CD4-positive, alpha-beta T cell (primary cell): ENCODE measurements at regions not wholly inside any gene's neighbourhood (a gene's known extent, or its start where the extent isn't known, plus 50 kb on each side); places are given as distances from the start of the nearest gene placed in this dataset.

ENCODE experiments used
- ATAC-seq: fragments of 200-7000 bp; cut with Tn5 transposase; one replicate; pipeline ENCODE4 v1.10.0; 2022; ENCODE audit warnings: mild to moderate bottlenecking; ENCODE audit not compliant: poor library complexity
- CTCF ChIA-PET: fragments of 350-600 bp; sonication (Branson Sonifier 250); formaldehyde crosslinking; loops from one replicate; lab custom pipeline; 2021; ENCODE audit warnings: antibody characterized with exemption, inconsistent platforms; lab: Charles Lee
- POLR2A ChIA-PET: fragments of 350-600 bp; sonication (Branson Sonifier 250); formaldehyde crosslinking; loops from one replicate; lab custom pipeline; 2021; ENCODE audit warnings: antibody characterized with exemption, inconsistent platforms; lab: Charles Lee
- DNase-seq, 14 experiments: peaks; one replicate each; pipeline ENCODE4 v3.0.0-alpha.2; 2013 to 2020; ENCODE audit warnings: mixed read lengths in 2 of 14
- H3K27ac ChIP-seq, 2 donors: one replicate each; pipeline versions ENCODE4 v1.5.1 to v1.7.0; 2013; ENCODE audit warnings: low read length in 2 of 2, low read depth in 1 of 2, mild to moderate bottlenecking in 1 of 2
- H3K27me3 ChIP-seq, 2 experiments: 1 replicate in 1 of 2; 2 replicates in 1 of 2; pipeline versions ENCODE4 v1.6.1 to v1.7.0; 2013; ENCODE audit warnings: low read length in 2 of 2, control low read depth in 1 of 2, mild to moderate bottlenecking in 1 of 2, moderate library complexity in 1 of 2; ENCODE audit not compliant: insufficient read depth in 2 of 2, control insufficient read depth in 1 of 2
- H3K36me3 ChIP-seq: one replicate; pipeline ENCODE4 v1.6.1; 2013; ENCODE audit warnings: low read length, control low read depth; ENCODE audit not compliant: insufficient read depth
- H3K4me1 ChIP-seq: one replicate; pipeline ENCODE4 v1.6.1; 2013; ENCODE audit warnings: low read length, control low read depth; ENCODE audit not compliant: insufficient read depth
- H3K4me3 ChIP-seq: one replicate; pipeline ENCODE4 v1.5.1; 2013; ENCODE audit warnings: mild to moderate bottlenecking, low read length, moderate library complexity
- H3K9me3 ChIP-seq, 2 experiments: 1 replicate in 1 of 2; 2 replicates in 1 of 2; pipeline versions ENCODE4 v1.6.1 to v1.7.0; 2013; ENCODE audit warnings: low read length in 2 of 2, mild to moderate bottlenecking in 2 of 2, control low read depth in 1 of 2, moderate library complexity in 1 of 2; ENCODE audit not compliant: control insufficient read depth in 1 of 2, insufficient read depth in 1 of 2
- H3K27ac Mint-ChIP-seq: one replicate; pipeline ENCODE4 v1.8.0; 2020; ENCODE audit warnings: mixed read lengths
- H3K27me3 Mint-ChIP-seq: one replicate; pipeline ENCODE4 v1.8.0; 2021; ENCODE audit warnings: mixed read lengths
- H3K36me3 Mint-ChIP-seq: one replicate; pipeline ENCODE4 v1.8.0; 2021; ENCODE audit warnings: low read depth, mixed read lengths
- H3K4me1 Mint-ChIP-seq: one replicate; pipeline ENCODE4 v1.8.0; 2021; ENCODE audit warnings: low read depth, mixed read lengths
- H3K4me3 Mint-ChIP-seq: one replicate; pipeline ENCODE4 v1.8.0; 2020; ENCODE audit warnings: mild to moderate bottlenecking, mixed read lengths
- H3K9me3 Mint-ChIP-seq: one replicate; pipeline ENCODE4 v1.8.0; 2020; ENCODE audit warnings: mixed read lengths
- intact Hi-C, 2 experiments: fragments of 100-400 bp; cut with DNase I in 1 of 2; cut with micrococcal nuclease in 1 of 2; formaldehyde crosslinking; loops; one replicate each; pipeline versions ENCODE4 v1.15.1 to v1.9.0; 2023 to 2025; cut with DNase I, micrococcal nuclease
- TF ChIP-seq, protein P1 (sequence below): fragments of 200-600 bp; IDR thresholded peaks from one replicate; pipeline ENCODE4 v1.8.0; 2022; ENCODE audit warnings: antibody characterized with exemption, mild to moderate bottlenecking

DNA sequence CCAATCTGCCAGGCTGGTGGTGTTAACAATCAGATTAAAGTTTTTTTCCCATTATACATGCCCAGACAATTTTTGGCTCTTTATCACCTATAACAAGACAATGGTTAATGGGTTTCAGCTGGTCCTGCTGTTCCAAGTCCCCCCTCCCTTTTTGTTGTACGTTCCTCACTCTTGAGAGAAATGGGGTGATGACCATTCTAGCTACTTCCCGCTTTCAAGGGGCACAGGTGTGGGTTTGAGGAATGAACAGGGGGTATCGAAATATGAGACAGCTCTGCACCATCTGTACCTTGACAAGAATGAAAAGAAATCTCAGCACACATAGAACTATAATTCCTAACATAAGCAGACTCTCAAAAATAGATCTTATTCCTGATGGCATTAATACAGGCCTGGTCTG lies 326.8 kb downstream of the PTPRU start:
- Mint-ChIP-seq H3K36me3 (no peaks in the 10 kb centered on the region), H3K4me1 (no peaks in the 10 kb centered on the region), H3K4me3 (no peak overlapping the region), H3K27ac (no peak overlapping the region), H3K27me3 (no peaks in the 10 kb centered on the region), H3K9me3 (peaks cover 17% of the 10 kb centered on the region)
- DNase-seq, result no peak
- H3K4me1 ChIP-seq, result no peaks in the 10 kb centered on the region
- no peak overlapping the region for H3K27ac ChIP-seq
- TF ChIP-seq, protein P1, sequence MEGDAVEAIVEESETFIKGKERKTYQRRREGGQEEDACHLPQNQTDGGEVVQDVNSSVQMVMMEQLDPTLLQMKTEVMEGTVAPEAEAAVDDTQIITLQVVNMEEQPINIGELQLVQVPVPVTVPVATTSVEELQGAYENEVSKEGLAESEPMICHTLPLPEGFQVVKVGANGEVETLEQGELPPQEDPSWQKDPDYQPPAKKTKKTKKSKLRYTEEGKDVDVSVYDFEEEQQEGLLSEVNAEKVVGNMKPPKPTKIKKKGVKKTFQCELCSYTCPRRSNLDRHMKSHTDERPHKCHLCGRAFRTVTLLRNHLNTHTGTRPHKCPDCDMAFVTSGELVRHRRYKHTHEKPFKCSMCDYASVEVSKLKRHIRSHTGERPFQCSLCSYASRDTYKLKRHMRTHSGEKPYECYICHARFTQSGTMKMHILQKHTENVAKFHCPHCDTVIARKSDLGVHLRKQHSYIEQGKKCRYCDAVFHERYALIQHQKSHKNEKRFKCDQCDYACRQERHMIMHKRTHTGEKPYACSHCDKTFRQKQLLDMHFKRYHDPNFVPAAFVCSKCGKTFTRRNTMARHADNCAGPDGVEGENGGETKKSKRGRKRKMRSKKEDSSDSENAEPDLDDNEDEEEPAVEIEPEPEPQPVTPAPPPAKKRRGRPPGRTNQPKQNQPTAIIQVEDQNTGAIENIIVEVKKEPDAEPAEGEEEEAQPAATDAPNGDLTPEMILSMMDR, result no peak
- no peaks in the 10 kb centered on the region for H3K36me3 ChIP-seq
- H3K9me3 ChIP-seq, result peaks cover 30 to 56% of the 10 kb centered on the region in 2 experiments
- ATAC-seq, result no peak
- no peak overlapping the region for H3K4me3 ChIP-seq
- ChIA-PET POLR2A (no interaction called here), CTCF (no interaction called here)
- H3K27me3 ChIP-seq, result no peaks in the 10 kb centered on the region
- intact Hi-C loops, result no loop called here

DNA sequence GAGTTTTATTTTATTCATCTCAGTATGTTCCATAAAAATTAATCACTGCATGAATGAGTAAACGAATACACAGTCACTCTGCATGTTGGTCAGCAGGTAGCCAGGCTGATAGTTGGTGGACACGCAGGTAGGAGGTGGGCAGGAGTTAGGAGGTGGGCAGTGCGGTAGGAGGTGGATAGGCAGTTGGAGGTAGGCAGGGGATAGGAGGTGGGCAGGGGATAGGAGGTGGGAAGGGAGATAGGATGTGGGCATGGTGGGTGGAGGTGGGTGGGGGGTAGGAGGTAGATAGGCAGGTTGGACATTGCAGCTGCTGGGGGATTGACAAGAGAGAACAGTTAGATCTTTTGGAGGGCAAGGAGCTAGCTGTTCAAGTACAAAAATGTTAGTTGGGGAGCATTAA lies 322.7 kb downstream of the PTPRU start:
- DNase-seq (no peak), ATAC-seq (no peak)
- no peak overlapping the region for H3K27ac ChIP-seq
- H3K4me1 ChIP-seq, result no peaks in the 10 kb centered on the region
- H3K9me3 ChIP-seq, result peaks cover 15 to 25% of the 10 kb centered on the region in 2 experiments
- POLR2A ChIA-PET, result no interaction called here
- CTCF ChIA-PET, result no interaction called here
- H3K36me3 ChIP-seq, result no peaks in the 10 kb centered on the region
- Mint-ChIP-seq H3K27me3 (peaks cover 3% of the 10 kb centered on the region), H3K4me1 (no peaks in the 10 kb centered on the region), H3K9me3 (peaks cover 12% of the 10 kb centered on the region), H3K36me3 (no peaks in the 10 kb centered on the region), H3K27ac (no peak overlapping the region), H3K4me3 (no peak overlapping the region)
- no peaks in the 10 kb centered on the region for H3K27me3 ChIP-seq
- TF ChIP-seq, protein P1, result no peak
- intact Hi-C loops, result no loop called here
- no peak overlapping the region for H3K4me3 ChIP-seq

DNA sequence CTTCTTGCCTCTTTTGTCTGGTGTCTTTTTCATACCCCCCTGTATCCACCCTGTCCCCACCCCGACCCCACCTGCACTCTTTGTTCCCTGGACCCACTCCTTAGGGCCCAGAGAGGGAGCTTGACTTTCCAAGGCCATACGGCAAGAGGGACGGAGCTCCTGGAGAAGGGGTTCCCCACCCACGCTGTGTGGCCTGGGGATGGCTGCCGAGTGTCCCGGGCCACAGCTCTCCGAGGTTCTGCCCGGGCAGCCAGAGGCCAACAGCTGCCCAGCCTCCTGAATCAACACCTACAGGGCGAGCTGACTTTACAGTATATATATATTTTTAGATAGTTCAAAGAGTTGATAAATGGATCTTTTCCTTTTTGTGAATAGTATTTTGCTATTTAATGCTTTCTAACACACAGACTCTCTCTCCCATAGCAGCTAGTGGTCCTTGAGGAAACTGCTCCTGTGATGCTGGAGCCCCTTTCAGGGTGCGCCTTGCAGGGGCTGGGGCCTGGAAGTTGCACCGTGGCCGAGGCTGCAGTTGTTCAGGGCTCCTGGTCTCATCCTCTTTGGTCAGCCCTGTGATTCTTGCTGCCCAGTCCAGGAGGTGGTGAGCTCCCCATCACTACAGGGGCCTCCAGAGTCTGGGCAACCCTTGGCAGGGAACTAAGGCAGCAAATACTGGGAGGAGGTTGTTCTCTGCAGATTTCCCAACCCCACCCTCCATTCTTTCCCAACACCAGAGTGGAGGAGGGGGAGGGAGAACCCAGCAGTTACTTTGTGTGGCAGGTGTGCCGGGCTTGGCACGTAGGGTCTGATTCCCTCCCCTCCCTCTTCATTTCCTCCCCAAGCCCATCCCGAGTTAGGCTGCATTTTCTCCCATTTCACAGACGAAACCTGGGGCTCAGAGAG lies 321.6 kb downstream of the PTPRU start:
- no peaks in the 10 kb centered on the region for H3K4me1 ChIP-seq
- Mint-ChIP-seq H3K36me3 (no peaks in the 10 kb centered on the region), H3K27ac (no peak overlapping the region), H3K4me3 (no peak overlapping the region), H3K4me1 (no peaks in the 10 kb centered on the region), H3K9me3 (peaks cover 5% of the 10 kb centered on the region), H3K27me3 (peaks cover 3% of the 10 kb centered on the region)
- intact Hi-C loops, result no loop called here
- DNase-seq, result no peak
- ATAC-seq, result no peak
- CTCF ChIA-PET, result interaction anchor here (0.7 kb wide), 1 partner anchor 51 kb away, joined by 3 read pairs; no protein-coding TSS in a partner anchor
- H3K27ac ChIP-seq, result no peak overlapping the region
- H3K4me3 ChIP-seq, result no peak overlapping the region
- H3K9me3 ChIP-seq, result peaks cover 4 to 25% of the 10 kb centered on the region in 2 experiments
- POLR2A ChIA-PET, result interaction anchor here (0.6 kb wide), 1 partner anchor 172 kb away, joined by 4 read pairs; no protein-coding TSS in a partner anchor
- H3K27me3 ChIP-seq, result no peaks in the 10 kb centered on the region
- no peaks in the 10 kb centered on the region for H3K36me3 ChIP-seq
- TF ChIP-seq, protein P1, result no peak
